Kidney (tissue), 13 donors: ENCODE measurements at regions not wholly inside any gene's neighbourhood (a gene's known extent, or its start where the extent isn't known, plus 50 kb on each side); places are given as distances from the start of the nearest gene placed in this dataset.
"Not testable (repeated sequence)": the region's sequence is repeated elsewhere in the genome, so short reads cannot be mapped to it uniquely, and the experiment has no call there.

Source experiments
- DNase-seq, 5 donors: peaks; one replicate each; pipeline ENCODE4 v3.0.0-alpha.2; 2013 to 2020
- FAIRE-seq: peaks from 2 replicates; lab custom pipeline; 2012; peaks lifted over from hg19 to GRCh38; lab: Jason Lieb, UNC
- H3K27ac ChIP-seq, 2 donors: one replicate each; pipeline ENCODE4 v1.7.0; 2013; ENCODE audit warnings: low read depth in 2 of 2, low read length in 2 of 2, inconsistent platforms in 1 of 2
- H3K27me3 ChIP-seq: one replicate; pipeline ENCODE4 v1.7.1; 2013; ENCODE audit warnings: low read length, inconsistent platforms; ENCODE audit not compliant: control insufficient read depth, insufficient read depth
- H3K36me3 ChIP-seq, 3 donors: one replicate each; pipeline versions ENCODE4 v1.7.0 to v1.7.1; 2013; ENCODE audit warnings: low read length in 3 of 3, control low read depth in 1 of 3, inconsistent platforms in 1 of 3; ENCODE audit not compliant: insufficient read depth in 3 of 3, control insufficient read depth in 2 of 3
- H3K4me1 ChIP-seq, 3 donors: one replicate each; pipeline versions ENCODE4 v1.7.0 to v1.7.1; 2013; ENCODE audit warnings: low read length in 3 of 3, inconsistent platforms in 1 of 3, low read depth in 1 of 3; ENCODE audit not compliant: control insufficient read depth in 2 of 3, insufficient read depth in 2 of 3
- H3K4me3 ChIP-seq, 3 donors: one replicate each; pipeline versions ENCODE4 v1.7.0 to v1.8.1; 2013; ENCODE audit warnings: low read length in 3 of 3, control low read depth in 1 of 3, inconsistent platforms in 1 of 3
- H3K9ac ChIP-seq, 3 donors: one replicate each; pipeline versions ENCODE4 v1.7.0 to v1.7.1; 2013; ENCODE audit warnings: low read length in 3 of 3, control low read depth in 1 of 3, inconsistent platforms in 1 of 3
- H3K9me3 ChIP-seq, 3 donors: one replicate each; pipeline versions ENCODE4 v1.7.0 to v1.7.1; 2013; ENCODE audit warnings: low read length in 3 of 3, control low read depth in 1 of 3, inconsistent platforms in 1 of 3; ENCODE audit not compliant: control insufficient read depth in 2 of 3, insufficient read depth in 1 of 3
- CTCF ChIP-seq: IDR thresholded peaks from 3 replicates; pipeline ENCODE4 v1.5.1; 2012; ENCODE audit warnings: mild to moderate bottlenecking, moderate library complexity, borderline replicate concordance; ENCODE audit not compliant: insufficient read depth; ENCODE audit errors: extremely low read depth
- intact Hi-C: fragments of 100-400 bp; cut with DNase I; formaldehyde crosslinking; loops from one replicate; pipeline ENCODE4 v1.11.1; 2022
- donor health status: control.
- donor health status: control.
- donor health status: control.
- donor health status: control.
- donor health status: control.
- donor health status: DM: yes; HTN: yes; CAD: no.
- donor health status: Normal renal cell carcinoma (clear cell type).

GRCh38 chr10:3564346-3565002 lies 220.5 kb downstream of the KLF6 start:
- Histone ChIP-seq H3K27me3 (no peaks in the 10 kb centered on the region), H3K9me3 (no peaks in the 10 kb centered on the region), H3K4me3 (no peak overlapping the region), H3K4me1 (no peaks in the 10 kb centered on the region), H3K9ac (no peak overlapping the region), H3K27ac (no peak overlapping the region), H3K36me3 (no peaks in the 10 kb centered on the region)
- FAIRE-seq (no peak), DNase-seq (no peak)
- intact Hi-C loops = no loop called here
- TF ChIP-seq CTCF = no peak

- FAIRE-seq (no peak), DNase-seq (no peak)
- no peaks in the 10 kb centered on the region for H3K36me3 ChIP-seq
- no peaks in the 10 kb centered on the region for H3K27me3 ChIP-seq
- no peaks in the 10 kb centered on the region for H3K4me1 ChIP-seq
- H3K27ac ChIP-seq = no peak overlapping the region
- no peak overlapping the region for H3K9ac ChIP-seq
- no peak overlapping the region for H3K4me3 ChIP-seq
- intact Hi-C loops = no loop called here
- H3K9me3 ChIP-seq = no peaks in the 10 kb centered on the region
- TF ChIP-seq CTCF = no peak
These were observed 221.7 kb downstream of the KLF6 start for GRCh38 chr10:3563298-3563697.

GRCh38 chr10:3560628-3561027 lies 224.4 kb downstream of the KLF6 start:
- intact Hi-C loops, H3K9me3 ChIP-seq, H3K27me3 ChIP-seq, FAIRE-seq, H3K4me1 ChIP-seq, DNase-seq, H3K36me3 ChIP-seq, H3K4me3 ChIP-seq, H3K27ac ChIP-seq, H3K9ac ChIP-seq: not testable (repeated sequence)

- TF ChIP-seq CTCF = no peak
- Histone ChIP-seq H3K36me3 (no peaks in the 10 kb centered on the region), H3K4me1 (no peaks in the 10 kb centered on the region), H3K9ac (no peak overlapping the region), H3K27me3 (no peaks in the 10 kb centered on the region), H3K27ac (no peak overlapping the region), H3K4me3 (no peak overlapping the region), H3K9me3 (no peaks in the 10 kb centered on the region)
- FAIRE-seq (no peak), DNase-seq (no peak)
- intact Hi-C loops = no loop called here
These were observed 225.5 kb downstream of the KLF6 start for GRCh38 chr10:3559527-3559926.
